HG03442 (cell line): ENCODE measurements at regions not wholly inside any gene's neighbourhood (a gene's known extent, or its start where the extent isn't known, plus 50 kb on each side); places are given as distances from the start of the nearest gene placed in this dataset.

ENCODE experiments used
- ATAC-seq: cut with Tn5 transposase; IDR thresholded peaks from one replicate; pipeline ENCODE4 v1.9.1; 2021; ENCODE audit warnings: mild to moderate bottlenecking, moderate library complexity; ENCODE audit not compliant: unreplicated experiment

GRCh38 chr7:23971031-23971430 is 261.0 kb downstream of the STK31 start:
- ATAC-seq, result no peak

GRCh38 chr7:23972057-23972456 is 262.0 kb downstream of the STK31 start:
- ATAC-seq, result no peak

GRCh38 chr7:23973264-23973663 is 263.2 kb downstream of the STK31 start:
- ATAC-seq, result no peak

GRCh38 chr7:23980081-23980480 is 270.1 kb downstream of the STK31 start:
- ATAC-seq, result no peak

GRCh38 chr7:23981314-23981713 is 271.3 kb downstream of the STK31 start:
- no peak for ATAC-seq

GRCh38 chr7:23981758-23982157 is 271.7 kb downstream of the STK31 start:
- ATAC-seq, result no peak

GRCh38 chr7:24005517-24005916 is 278.5 kb upstream of the NPY start:
- ATAC-seq, result no peak

- ATAC-seq, result no peak
Observed at GRCh38 chr7:24010495-24010894, 273.5 kb upstream of the NPY start.

GRCh38 chr7:24017519-24017918 is 266.5 kb upstream of the NPY start:
- ATAC-seq, result no peak

GRCh38 chr7:24018331-24018730 is 265.7 kb upstream of the NPY start:
- ATAC-seq, result no peak

GRCh38 chr7:24019841-24020240 is 264.1 kb upstream of the NPY start:
- ATAC-seq, result no peak

GRCh38 chr7:24024276-24025068 is 259.5 kb upstream of the NPY start:
- ATAC-seq, result no peak

- ATAC-seq, result no peak
Observed at GRCh38 chr7:24025094-24025493, 258.9 kb upstream of the NPY start.

GRCh38 chr7:24025765-24026164 is 258.2 kb upstream of the NPY start:
- no peak for ATAC-seq

GRCh38 chr7:24026351-24026750 is 257.6 kb upstream of the NPY start:
- no peak for ATAC-seq

- ATAC-seq, result no peak
Observed at GRCh38 chr7:24029068-24029467, 254.9 kb upstream of the NPY start.

- ATAC-seq, result no peak
Observed at GRCh38 chr7:24034251-24034650, 249.7 kb upstream of the NPY start.

- no peak for ATAC-seq
Observed at GRCh38 chr7:24035366-24036032, 248.5 kb upstream of the NPY start.

GRCh38 chr7:24036033-24036412 is 248.0 kb upstream of the NPY start:
- no peak for ATAC-seq

GRCh38 chr7:24038993-24039392 is 245.0 kb upstream of the NPY start:
- no peak for ATAC-seq

- no peak for ATAC-seq
Observed at GRCh38 chr7:24039991-24040624, 243.9 kb upstream of the NPY start.

GRCh38 chr7:24042028-24042427 is 242.0 kb upstream of the NPY start:
- no peak for ATAC-seq
